ENCODE measurements at regions not wholly inside any gene's neighbourhood (a gene's known extent, or its start where the extent isn't known, plus 50 kb on each side); places are given as distances from the start of the nearest gene placed in this dataset.

DNA sequence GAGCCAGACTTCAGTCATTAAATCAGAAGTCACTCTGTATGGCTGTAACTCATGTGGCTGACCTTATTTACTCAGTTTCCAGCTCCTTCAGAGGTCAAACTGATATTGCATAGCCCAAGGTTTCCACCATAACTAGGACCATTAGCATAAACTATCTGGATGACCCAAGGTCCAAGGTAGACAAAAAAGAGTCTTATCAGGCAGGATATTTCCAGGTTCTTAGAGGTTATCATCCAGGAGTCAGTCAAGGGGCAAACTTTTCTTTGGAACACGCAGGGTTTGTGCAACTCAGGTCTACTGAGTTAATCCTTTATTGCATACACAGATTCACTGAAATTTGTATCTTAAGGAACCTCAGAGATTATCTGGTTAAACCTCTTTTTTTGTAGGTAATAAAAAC, 66.5 kb downstream of the AVPR1A start:
- TF ChIP-seq, protein P1, sequence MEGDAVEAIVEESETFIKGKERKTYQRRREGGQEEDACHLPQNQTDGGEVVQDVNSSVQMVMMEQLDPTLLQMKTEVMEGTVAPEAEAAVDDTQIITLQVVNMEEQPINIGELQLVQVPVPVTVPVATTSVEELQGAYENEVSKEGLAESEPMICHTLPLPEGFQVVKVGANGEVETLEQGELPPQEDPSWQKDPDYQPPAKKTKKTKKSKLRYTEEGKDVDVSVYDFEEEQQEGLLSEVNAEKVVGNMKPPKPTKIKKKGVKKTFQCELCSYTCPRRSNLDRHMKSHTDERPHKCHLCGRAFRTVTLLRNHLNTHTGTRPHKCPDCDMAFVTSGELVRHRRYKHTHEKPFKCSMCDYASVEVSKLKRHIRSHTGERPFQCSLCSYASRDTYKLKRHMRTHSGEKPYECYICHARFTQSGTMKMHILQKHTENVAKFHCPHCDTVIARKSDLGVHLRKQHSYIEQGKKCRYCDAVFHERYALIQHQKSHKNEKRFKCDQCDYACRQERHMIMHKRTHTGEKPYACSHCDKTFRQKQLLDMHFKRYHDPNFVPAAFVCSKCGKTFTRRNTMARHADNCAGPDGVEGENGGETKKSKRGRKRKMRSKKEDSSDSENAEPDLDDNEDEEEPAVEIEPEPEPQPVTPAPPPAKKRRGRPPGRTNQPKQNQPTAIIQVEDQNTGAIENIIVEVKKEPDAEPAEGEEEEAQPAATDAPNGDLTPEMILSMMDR (conservative IDR thresholded peaks at IDR 0.05), result no peak
- TF ChIP-seq ZFX (IDR thresholded peaks at IDR 0.05), result no peak
